HEK293T (cell line): ENCODE measurements at regions not wholly inside any gene's neighbourhood (a gene's known extent, or its start where the extent isn't known, plus 50 kb on each side); places are given as distances from the start of the nearest gene placed in this dataset.

ENCODE experiments used
- BHLHE40 ChIP-seq: fragments of 450-650 bp; IDR thresholded peaks from 2 replicates; pipeline ENCODE4 v1.6.1; 2016; ENCODE audit warnings: mild to moderate bottlenecking, moderate library complexity, borderline replicate concordance
- FOXA1 ChIP-seq: fragments of 450-650 bp; IDR thresholded peaks from 2 replicates; pipeline ENCODE4 v1.6.1; 2016; ENCODE audit warnings: mild to moderate bottlenecking
- FOXK2 ChIP-seq: fragments of 450-650 bp; IDR thresholded peaks from 2 replicates; pipeline ENCODE4 v1.6.1; 2016; ENCODE audit warnings: mild to moderate bottlenecking
- HDGF ChIP-seq: fragments of 450-650 bp; IDR thresholded peaks from 2 replicates; pipeline ENCODE4 v1.6.1; 2017; ENCODE audit warnings: antibody characterized with exemption, borderline replicate concordance
- L3MBTL2 ChIP-seq: fragments of 450-650 bp; conservative IDR thresholded peaks from 2 replicates; pipeline ENCODE4 v1.6.1; 2016; ENCODE audit warnings: mild to moderate bottlenecking
- SP1 ChIP-seq: fragments of 450-650 bp; IDR thresholded peaks from 2 replicates; pipeline ENCODE4 v1.6.1; 2017
- SUZ12 ChIP-seq: fragments of 450-650 bp; IDR thresholded peaks from 2 replicates; pipeline ENCODE4 v1.6.1; 2016; ENCODE audit warnings: mild to moderate bottlenecking
- TF ChIP-seq, protein P1 (sequence below): fragments of 450-650 bp; IDR thresholded peaks from 2 replicates; pipeline ENCODE4 v1.6.1; 2016

DNA sequence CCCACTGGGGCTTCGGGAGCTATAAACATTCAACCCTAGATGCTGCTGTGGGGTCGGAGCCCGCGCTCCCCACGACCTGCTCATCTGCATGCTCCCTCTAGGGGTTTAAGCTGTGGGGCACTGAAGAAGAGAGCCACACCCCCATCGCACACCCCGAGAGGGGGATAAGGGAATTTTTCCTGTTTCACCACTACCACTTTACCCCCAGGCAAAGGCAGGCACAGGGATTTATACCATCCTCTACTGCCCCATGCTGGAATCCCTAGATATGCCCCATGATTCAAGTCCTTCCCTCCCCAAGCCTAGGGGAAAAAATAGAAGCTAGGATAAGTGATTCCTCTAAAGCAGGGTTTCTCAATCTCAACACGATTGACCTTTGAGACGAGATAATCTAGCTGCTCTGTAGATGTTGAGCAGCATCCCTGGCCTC lies 59.9 kb upstream of the CCDC60 start:
- TF ChIP-seq HDGF (no peak), FOXA1 (no peak), BHLHE40 (no peak), SP1 (no peak), SUZ12 (no peak), L3MBTL2 (no peak), FOXK2 (no peak)
- TF ChIP-seq, protein P1, sequence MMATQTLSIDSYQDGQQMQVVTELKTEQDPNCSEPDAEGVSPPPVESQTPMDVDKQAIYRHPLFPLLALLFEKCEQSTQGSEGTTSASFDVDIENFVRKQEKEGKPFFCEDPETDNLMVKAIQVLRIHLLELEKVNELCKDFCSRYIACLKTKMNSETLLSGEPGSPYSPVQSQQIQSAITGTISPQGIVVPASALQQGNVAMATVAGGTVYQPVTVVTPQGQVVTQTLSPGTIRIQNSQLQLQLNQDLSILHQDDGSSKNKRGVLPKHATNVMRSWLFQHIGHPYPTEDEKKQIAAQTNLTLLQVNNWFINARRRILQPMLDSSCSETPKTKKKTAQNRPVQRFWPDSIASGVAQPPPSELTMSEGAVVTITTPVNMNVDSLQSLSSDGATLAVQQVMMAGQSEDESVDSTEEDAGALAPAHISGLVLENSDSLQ: no peak
